ENCODE measurements at regions not wholly inside any gene's neighbourhood (a gene's known extent, or its start where the extent isn't known, plus 50 kb on each side); places are given as distances from the start of the nearest gene placed in this dataset.

- TF ChIP-seq CTCF (IDR thresholded peaks at IDR 0.05) (no peak), POLR2AphosphoS5 (IDR thresholded peaks at IDR 0.05) (no peak)
These were observed 524.8 kb upstream of the SORCS1 start for GRCh38 chr10:107689323-107689722.

All from upper lobe of left lung (tissue), 4 donors.